Tibial nerve (tissue), 4 donors: ENCODE measurements at regions not wholly inside any gene's neighbourhood (a gene's known extent, or its start where the extent isn't known, plus 50 kb on each side); places are given as distances from the start of the nearest gene placed in this dataset.

ENCODE experiments used
- DNase-seq, 2 donors: peaks; one replicate each; pipeline ENCODE4 v3.0.0-alpha.2; 2019; ENCODE audit warnings: low spot score in 2 of 2
- H3K27ac ChIP-seq, 4 donors: fragments of 200-600 bp; sonication (generic) in 3 of 4; one replicate each; pipeline ENCODE4 v1.5.1; 2017 to 2019; ENCODE audit warnings: mild to moderate bottlenecking in 1 of 4
- H3K27me3 ChIP-seq, 2 donors: fragments of 200-600 bp; sonication (generic) in 1 of 2; one replicate each; pipeline versions ENCODE4 v1.5.1 to v1.6.0; 2017 to 2019
- H3K36me3 ChIP-seq, 3 donors: fragments of 200-600 bp; sonication (generic); one replicate each; pipeline ENCODE4 v1.5.1; 2018 to 2019
- H3K4me1 ChIP-seq, 4 donors: fragments of 200-600 bp; sonication (generic) in 3 of 4; one replicate each; pipeline ENCODE4 v1.5.1; 2017 to 2019
- H3K4me3 ChIP-seq, 4 donors: fragments of 200-600 bp; sonication (generic) in 3 of 4; one replicate each; pipeline ENCODE4 v1.5.1; 2017 to 2019; ENCODE audit warnings: mild to moderate bottlenecking in 1 of 4, moderate library complexity in 1 of 4
- H3K9me3 ChIP-seq, 4 donors: fragments of 200-600 bp; sonication (generic) in 3 of 4; one replicate each; pipeline ENCODE4 v1.5.1; 2017 to 2019
- CTCF ChIP-seq, 5 experiments: fragments of 200-600 bp in 3 of 5; fragments of 450-650 bp in 2 of 5; sonication (generic) in 3 of 5; IDR thresholded peaks; one replicate each; pipeline ENCODE4 v1.5.1; 2016 to 2019; ENCODE audit warnings: antibody characterized with exemption in 5 of 5, mild to moderate bottlenecking in 3 of 5, moderate library complexity in 2 of 5
- EP300 ChIP-seq, 2 donors: sonication (generic); formaldehyde crosslinking; IDR thresholded peaks; one replicate each; pipeline ENCODE4 v1.6.1; 2017; ENCODE audit warnings: antibody characterized with exemption in 2 of 2, mild to moderate bottlenecking in 1 of 2
- POLR2A ChIP-seq, 2 donors: fragments of 450-650 bp; IDR thresholded peaks; one replicate each; pipeline ENCODE4 v1.6.1; 2017; ENCODE audit warnings: antibody characterized with exemption in 2 of 2, mild to moderate bottlenecking in 2 of 2, moderate library complexity in 2 of 2
- WGBS, 2 donors: methylation state at CpG; one replicate each; pipeline ENCODE4 v1.1.5; 2018; 5-methylcytosine and 5-hydroxymethylcytosine counted together

GRCh38 chr5:106142116-106142515 lies 1528.6 kb downstream of the EFNA5 start:
- H3K4me3 ChIP-seq, result no peak overlapping the region
- no peaks in the 10 kb centered on the region for H3K27me3 ChIP-seq
- no peaks in the 10 kb centered on the region for H3K9me3 ChIP-seq
- TF ChIP-seq POLR2A (IDR thresholded peaks at IDR 0.05) (no peak), EP300 (IDR thresholded peaks at IDR 0.05) (no peak), CTCF (IDR thresholded peaks at IDR 0.05) (no peak)
- no peak overlapping the region for H3K27ac ChIP-seq
- H3K36me3 ChIP-seq, result no peaks in the 10 kb centered on the region
- no peak for DNase-seq
- no peaks in the 10 kb centered on the region for H3K4me1 ChIP-seq

- H3K4me1 ChIP-seq, result no peaks in the 10 kb centered on the region
- H3K36me3 ChIP-seq, result no peaks in the 10 kb centered on the region
- H3K9me3 ChIP-seq, result no peaks in the 10 kb centered on the region
- 79 to 83% methylated on average over 2 of the region's 2 CpGs for WGBS, 2 donors
- no peaks in the 10 kb centered on the region for H3K27me3 ChIP-seq
- no peak overlapping the region for H3K4me3 ChIP-seq
- TF ChIP-seq POLR2A (IDR thresholded peaks at IDR 0.05), result no peak
- TF ChIP-seq CTCF (IDR thresholded peaks at IDR 0.05), result no peak
- TF ChIP-seq EP300 (IDR thresholded peaks at IDR 0.05), result no peak
- DNase-seq, result no peak
- H3K27ac ChIP-seq, result no peak overlapping the region
Observed at GRCh38 chr5:106140101-106140500, 1530.6 kb downstream of the EFNA5 start.

GRCh38 chr5:106136061-106136460 lies 1534.7 kb downstream of the EFNA5 start:
- Histone ChIP-seq H3K27me3 (no peaks in the 10 kb centered on the region), H3K36me3 (no peaks in the 10 kb centered on the region), H3K9me3 (no peaks in the 10 kb centered on the region), H3K4me1 (no peaks in the 10 kb centered on the region), H3K4me3 (no peak overlapping the region), H3K27ac (no peak overlapping the region)
- no peak for DNase-seq
- 44 to 48% methylated on average over 2 of the region's 2 CpGs for WGBS, 2 donors
- TF ChIP-seq CTCF (IDR thresholded peaks at IDR 0.05), result no peak
- no peak for TF ChIP-seq EP300 (IDR thresholded peaks at IDR 0.05)
- no peak for TF ChIP-seq POLR2A (IDR thresholded peaks at IDR 0.05)

- no peaks in the 10 kb centered on the region for H3K4me1 ChIP-seq
- H3K9me3 ChIP-seq, result no peaks in the 10 kb centered on the region
- no peak for DNase-seq
- no peaks in the 10 kb centered on the region for H3K36me3 ChIP-seq
- H3K27me3 ChIP-seq, result no peaks in the 10 kb centered on the region
- TF ChIP-seq POLR2A (IDR thresholded peaks at IDR 0.05), result no peak
- no peak for TF ChIP-seq CTCF (IDR thresholded peaks at IDR 0.05)
- no peak for TF ChIP-seq EP300 (IDR thresholded peaks at IDR 0.05)
- no peak overlapping the region for H3K4me3 ChIP-seq
- H3K27ac ChIP-seq, result no peak overlapping the region
- 83 to 94% methylated on average over 1 of the region's 1 CpG for WGBS, 2 donors
Observed at GRCh38 chr5:106135473-106135872, 1535.3 kb downstream of the EFNA5 start.

- Histone ChIP-seq H3K27me3 (no peaks in the 10 kb centered on the region), H3K9me3 (no peaks in the 10 kb centered on the region), H3K4me1 (no peaks in the 10 kb centered on the region), H3K4me3 (no peak overlapping the region), H3K27ac (no peak overlapping the region), H3K36me3 (no peaks in the 10 kb centered on the region)
- TF ChIP-seq CTCF (IDR thresholded peaks at IDR 0.05), result no peak
- TF ChIP-seq EP300 (IDR thresholded peaks at IDR 0.05), result no peak
- no peak for TF ChIP-seq POLR2A (IDR thresholded peaks at IDR 0.05)
- no peak for DNase-seq
Observed at GRCh38 chr5:106134549-106134948, 1536.2 kb downstream of the EFNA5 start.
